Femur (tissue), 1 donor: ENCODE measurements at regions not wholly inside any gene's neighbourhood (a gene's known extent, or its start where the extent isn't known, plus 50 kb on each side); places are given as distances from the start of the nearest gene placed in this dataset.

Source experiments
- DNase-seq: peaks from one replicate; pipeline ENCODE4 v3.0.0-alpha.2; 2017

DNA sequence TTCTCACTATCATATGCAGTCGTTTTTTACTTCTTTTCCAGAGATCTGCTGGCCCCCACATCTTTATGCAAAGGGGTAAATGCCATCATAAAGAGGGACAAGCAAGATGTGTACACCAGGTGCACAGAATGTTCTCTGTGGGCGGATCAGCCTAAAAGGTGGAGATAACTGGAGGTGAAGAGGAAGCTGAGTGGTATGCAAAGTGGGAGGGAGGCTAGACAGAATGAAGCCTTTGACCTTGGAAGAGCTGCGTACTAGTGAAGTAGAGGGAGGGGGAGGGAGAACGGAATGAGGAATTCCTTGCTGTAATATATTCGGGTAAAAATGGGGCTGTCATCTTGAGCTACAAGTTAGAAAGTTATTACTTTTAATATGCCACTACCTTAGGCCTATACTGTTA, 287.5 kb upstream of the VRK2 start:
- no peak for DNase-seq

DNA sequence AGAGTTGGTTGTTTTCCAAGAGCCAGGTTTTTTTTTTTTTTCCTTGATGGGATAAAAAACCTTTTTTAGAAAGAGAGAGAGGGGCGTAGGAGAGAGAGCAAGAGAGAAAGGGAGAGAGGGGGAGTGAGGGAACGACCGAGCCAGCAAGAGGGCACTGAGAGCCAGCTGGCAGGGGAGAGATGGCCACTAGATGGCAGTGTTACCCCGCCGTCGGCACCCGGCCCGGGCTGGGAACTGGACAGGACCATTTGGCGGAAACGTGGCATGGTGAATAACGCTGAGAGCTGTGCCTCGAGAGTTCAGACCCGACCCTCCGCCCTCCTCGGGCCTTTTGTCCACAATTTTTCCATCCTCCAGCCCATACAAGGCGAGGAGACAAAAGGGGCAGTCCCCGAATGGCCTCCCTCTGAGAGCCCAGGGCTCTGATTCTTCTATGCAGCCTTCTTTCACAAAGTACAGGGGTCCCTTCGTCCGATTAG, 286.7 kb upstream of the VRK2 start:
- peak; percentile 92 for DNase-seq

GRCh38 chr2:57760381-57760801, 286.2 kb upstream of the VRK2 start:
- no peak for DNase-seq

- no peak for DNase-seq
Observed at GRCh38 chr2:57776916-57777315, 269.7 kb upstream of the VRK2 start.

GRCh38 chr2:57782587-57782986, 264.0 kb upstream of the VRK2 start:
- no peak for DNase-seq

GRCh38 chr2:57793310-57793709, 253.3 kb upstream of the VRK2 start:
- DNase-seq, result no peak

GRCh38 chr2:57796527-57796926, 250.1 kb upstream of the VRK2 start:
- no peak for DNase-seq

DNA sequence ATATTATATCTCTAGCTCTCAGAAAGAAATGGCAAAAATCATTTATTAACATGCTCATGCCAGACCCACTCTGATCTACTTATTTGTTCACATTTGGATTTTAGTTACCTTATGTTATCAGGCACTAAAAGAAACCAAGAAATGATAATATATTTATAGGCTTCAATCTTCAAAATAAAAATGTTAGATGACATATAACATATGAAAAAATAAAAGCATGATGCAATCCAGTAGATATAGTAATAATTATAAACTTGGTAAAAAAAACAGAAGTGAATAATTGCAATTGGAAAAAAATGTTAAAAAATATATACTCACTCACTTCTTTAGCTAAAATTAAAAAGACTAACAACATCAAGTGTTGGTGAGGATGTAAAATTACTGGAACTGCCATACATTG, 248.3 kb upstream of the VRK2 start:
- DNase-seq, result no peak

DNA sequence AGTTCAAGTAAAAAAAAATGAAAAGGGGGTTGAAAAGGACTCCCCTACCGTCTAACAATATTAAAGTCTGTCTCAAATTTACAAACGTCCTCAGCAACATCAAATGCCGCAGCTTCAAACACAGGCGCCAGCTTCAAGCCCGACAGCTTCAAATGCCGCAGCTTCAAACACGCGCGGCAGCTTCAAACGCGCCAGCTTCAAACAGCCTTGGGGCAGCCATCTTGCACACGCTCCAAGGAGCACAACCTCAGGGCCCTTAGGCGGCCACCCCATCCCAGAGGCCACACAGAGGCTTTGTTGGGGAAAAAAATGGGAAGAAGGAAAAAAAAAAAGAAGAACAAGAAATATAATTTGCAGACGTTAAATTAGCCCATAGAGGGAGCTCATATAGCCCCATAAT, 244.4 kb upstream of the VRK2 start:
- DNase-seq, result no peak

GRCh38 chr2:57804971-57805370, 241.6 kb upstream of the VRK2 start:
- DNase-seq, result no peak

- DNase-seq, result no peak
Observed at GRCh38 chr2:57806449-57806968, 240.1 kb upstream of the VRK2 start.

DNA sequence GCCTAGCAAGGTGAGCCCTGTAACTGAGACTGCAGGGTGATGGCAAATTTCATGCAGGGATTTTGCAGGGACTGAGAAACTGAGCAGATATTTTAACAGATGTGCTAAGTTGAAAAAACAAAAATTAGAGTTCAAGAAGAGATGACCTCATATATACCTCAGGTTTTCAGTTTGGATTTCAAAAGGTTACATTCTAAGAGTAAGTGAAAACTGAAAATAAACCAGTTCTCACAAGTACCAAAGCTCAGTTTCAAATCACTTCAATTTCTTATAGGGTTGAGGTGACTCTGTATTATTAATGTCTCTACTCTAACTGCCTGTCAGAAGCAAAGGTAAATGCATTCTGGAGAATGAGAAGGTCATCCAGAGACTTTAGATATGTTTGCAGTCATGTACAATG, 237.4 kb upstream of the VRK2 start:
- no peak for DNase-seq

- DNase-seq, result no peak
Observed at GRCh38 chr2:57821088-57821487, 225.5 kb upstream of the VRK2 start.

- DNase-seq, result no peak
Observed at GRCh38 chr2:57828221-57828620, 218.4 kb upstream of the VRK2 start.

DNA sequence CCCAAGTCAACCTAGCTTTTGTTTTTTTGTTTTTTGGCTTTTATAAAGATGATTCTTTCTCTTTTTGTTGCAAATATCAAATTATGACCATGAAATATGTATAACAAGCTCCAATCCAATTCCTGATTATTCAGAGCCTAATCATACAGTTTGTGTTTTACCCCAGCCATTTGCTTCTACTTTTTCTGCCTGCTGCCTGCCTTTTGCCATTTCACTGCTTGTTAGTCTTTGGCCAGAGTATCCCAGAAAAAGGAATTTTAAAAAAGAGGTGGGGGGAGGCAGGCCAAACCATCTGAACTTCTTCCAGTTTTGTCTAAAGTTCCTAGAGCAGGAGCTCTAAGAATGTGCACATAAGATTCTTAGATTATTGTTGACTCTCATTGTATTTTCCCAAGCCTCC, 211.9 kb upstream of the VRK2 start:
- DNase-seq, result no peak

- DNase-seq, result peak; percentile 52
Observed at GRCh38 chr2:57842531-57842930, 204.1 kb upstream of the VRK2 start.

DNA sequence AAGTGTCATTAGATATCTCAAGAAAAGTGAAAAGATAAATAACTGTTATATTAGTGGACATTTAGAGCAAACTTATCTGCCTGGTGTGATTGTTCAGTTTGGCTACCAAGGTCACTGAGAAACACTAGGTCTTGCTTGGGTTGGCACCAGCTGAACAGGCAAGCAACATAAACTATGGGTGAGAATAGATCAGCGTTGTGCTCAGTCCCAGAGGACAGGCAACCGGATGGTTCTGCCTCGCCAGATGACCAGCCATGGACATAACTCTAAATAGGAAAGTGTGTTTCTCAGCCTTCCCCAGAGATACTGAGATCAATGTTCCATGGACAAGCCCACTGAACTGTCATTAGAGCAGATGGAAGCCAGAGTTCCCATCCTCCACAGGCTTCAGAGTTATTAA, 203.4 kb upstream of the VRK2 start:
- DNase-seq, result no peak

GRCh38 chr2:57848723-57849122, 197.9 kb upstream of the VRK2 start:
- DNase-seq, result no peak

GRCh38 chr2:57849843-57850242, 196.8 kb upstream of the VRK2 start:
- no peak for DNase-seq

GRCh38 chr2:57850415-57851130, 196.0 kb upstream of the VRK2 start:
- no peak for DNase-seq

DNA sequence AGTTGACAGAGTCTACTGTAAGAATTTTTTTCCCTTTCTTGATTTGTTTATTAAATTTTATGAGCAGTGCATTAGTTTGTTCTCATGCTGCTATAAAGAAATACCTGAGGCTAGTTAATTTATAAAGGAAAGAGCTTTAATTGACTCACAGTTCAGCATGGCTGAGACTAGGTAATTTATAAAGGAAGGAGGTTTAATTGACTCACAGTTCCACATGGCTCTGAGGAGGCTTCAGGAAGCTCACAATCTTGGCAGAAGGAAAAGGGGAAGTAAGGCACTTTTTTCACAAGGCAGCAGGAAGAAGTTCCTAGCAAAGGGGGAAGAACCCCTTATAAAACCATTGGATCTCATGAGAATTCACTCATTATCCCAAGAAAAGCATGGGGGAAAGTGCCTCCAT, 191.4 kb upstream of the VRK2 start:
- DNase-seq, result no peak

- no peak for DNase-seq
Observed at GRCh38 chr2:57859755-57860154, 186.9 kb upstream of the VRK2 start.

- no peak for DNase-seq
Observed at GRCh38 chr2:57862153-57862552, 184.5 kb upstream of the VRK2 start.

DNA sequence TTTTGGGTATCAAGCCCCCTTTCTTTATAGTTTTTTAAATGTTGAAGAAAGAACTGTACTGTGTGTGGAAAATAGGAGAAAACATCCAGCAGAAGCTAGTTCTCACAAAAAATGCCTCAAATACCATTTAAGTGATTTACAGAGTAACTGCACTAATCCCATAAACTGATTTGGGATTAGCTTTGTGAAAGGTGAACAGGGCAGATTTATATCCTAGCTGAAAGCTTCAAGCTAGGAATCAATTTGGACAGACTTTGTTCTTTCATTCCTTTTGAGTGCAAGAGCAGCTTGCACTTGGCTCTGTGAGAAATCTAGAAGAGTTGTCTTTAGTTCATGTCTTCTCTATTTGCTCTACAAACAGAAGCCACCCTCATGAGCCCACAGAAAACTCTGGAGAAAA, 183.9 kb upstream of the VRK2 start:
- no peak for DNase-seq

- DNase-seq, result no peak
Observed at GRCh38 chr2:57864926-57865325, 181.7 kb upstream of the VRK2 start.
